ENCODE measurements at regions not wholly inside any gene's neighbourhood (a gene's known extent, or its start where the extent isn't known, plus 50 kb on each side); places are given as distances from the start of the nearest gene placed in this dataset.

DNA sequence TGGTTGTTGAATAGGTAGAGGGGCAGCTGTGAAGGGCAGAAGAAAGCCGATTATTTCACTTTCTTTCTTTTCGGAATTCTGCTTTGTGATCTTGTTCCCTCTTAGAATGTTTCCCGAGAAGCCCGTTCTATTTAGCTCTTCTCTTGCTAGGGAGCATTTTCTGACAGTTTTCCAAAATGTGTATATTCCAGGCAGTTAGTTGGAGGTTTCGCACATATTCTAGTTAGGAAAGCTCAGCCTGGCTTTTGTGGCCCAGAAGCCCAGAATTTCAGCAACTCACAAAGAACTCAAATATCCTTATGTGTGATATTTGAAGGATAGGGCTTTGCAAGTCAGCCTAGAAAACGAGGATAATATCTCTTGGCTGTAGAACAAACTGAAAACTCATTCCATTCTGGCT, 461.0 kb upstream of the C9orf72 start:
- DNase-seq: no peak
- no peak overlapping the region for H3K4me3 ChIP-seq
- 64 to 70% methylated on average over 6 of the region's 6 CpGs for WGBS, 2 donors
- no peaks in the 10 kb centered on the region for H3K27me3 ChIP-seq
- no peaks in the 10 kb centered on the region for H3K9me3 ChIP-seq
- TF ChIP-seq POLR2A (IDR thresholded peaks at IDR 0.05): no peak
- no peak for TF ChIP-seq POLR2AphosphoS5 (IDR thresholded peaks at IDR 0.05)
- no peaks in the 10 kb centered on the region for H3K36me3 ChIP-seq
- H3K4me1 ChIP-seq: no peaks in the 10 kb centered on the region
- intact Hi-C loops (cut with DNase I): no loop called here
- no peak overlapping the region for H3K27ac ChIP-seq

DNA sequence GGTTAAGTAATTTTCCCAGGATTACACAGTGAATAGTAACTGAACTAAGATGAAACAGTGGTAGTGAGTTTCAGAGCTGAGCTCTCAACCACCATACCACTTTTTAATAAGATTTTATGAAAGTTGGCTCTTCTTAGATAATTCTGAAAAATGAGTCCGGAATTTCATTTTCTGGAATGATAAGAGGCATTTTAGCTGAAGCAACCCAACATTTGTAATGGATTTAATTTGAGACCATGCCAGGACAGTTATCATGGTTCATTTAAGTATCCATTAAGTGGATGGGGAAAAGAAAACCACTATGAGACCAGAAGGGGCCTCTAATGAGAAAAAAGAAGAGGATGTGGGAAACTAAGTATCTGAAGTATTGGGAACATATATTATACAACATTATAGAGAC, 464.7 kb upstream of the C9orf72 start:
- H3K9me3 ChIP-seq: no peaks in the 10 kb centered on the region
- no peak overlapping the region for H3K4me3 ChIP-seq
- H3K36me3 ChIP-seq: no peaks in the 10 kb centered on the region
- TF ChIP-seq POLR2AphosphoS5 (IDR thresholded peaks at IDR 0.05) (no peak), CTCF (IDR thresholded peaks at IDR 0.05) (no peak), POLR2A (IDR thresholded peaks at IDR 0.05) (no peak), EP300 (IDR thresholded peaks at IDR 0.05) (no peak)
- H3K4me1 ChIP-seq: no peaks in the 10 kb centered on the region
- no peak overlapping the region for H3K27ac ChIP-seq
- H3K27me3 ChIP-seq: no peaks in the 10 kb centered on the region
- no peak for DNase-seq
- intact Hi-C loops (cut with DNase I): no loop called here
- 91 to 93% methylated on average over 1 of the region's 1 CpG for WGBS, 2 donors

- Histone ChIP-seq H3K36me3 (no peaks in the 10 kb centered on the region), H3K4me1 (no peaks in the 10 kb centered on the region), H3K9me3 (no peaks in the 10 kb centered on the region), H3K27me3 (no peaks in the 10 kb centered on the region), H3K27ac (no peak overlapping the region), H3K4me3 (no peak overlapping the region)
- TF ChIP-seq POLR2AphosphoS5 (IDR thresholded peaks at IDR 0.05): no peak
- no peak for TF ChIP-seq EP300 (IDR thresholded peaks at IDR 0.05)
- no peak for TF ChIP-seq POLR2A (IDR thresholded peaks at IDR 0.05)
- TF ChIP-seq CTCF (IDR thresholded peaks at IDR 0.05): no peak
- DNase-seq: no peak
- WGBS, 2 donors: 87 to 88% methylated on average over 3 of the region's 3 CpGs
- intact Hi-C loops (cut with DNase I): no loop called here
Observed at GRCh38 chr9:28045051-28045450, 471.8 kb upstream of the C9orf72 start.

GRCh38 chr9:28050046-28050445, 476.8 kb upstream of the C9orf72 start:
- intact Hi-C loops (cut with DNase I): no loop called here
- no peak for DNase-seq

GRCh38 chr9:28050941-28051340, 477.7 kb upstream of the C9orf72 start:
- 78 to 86% methylated on average over 2 of the region's 2 CpGs for WGBS, 2 donors
- H3K4me3 ChIP-seq: no peak overlapping the region
- H3K27me3 ChIP-seq: no peaks in the 10 kb centered on the region
- TF ChIP-seq CTCF (IDR thresholded peaks at IDR 0.05) (no peak), POLR2A (IDR thresholded peaks at IDR 0.05) (no peak), EP300 (IDR thresholded peaks at IDR 0.05) (no peak), POLR2AphosphoS5 (IDR thresholded peaks at IDR 0.05) (no peak)
- no peaks in the 10 kb centered on the region for H3K9me3 ChIP-seq
- no peak for DNase-seq
- H3K36me3 ChIP-seq: no peaks in the 10 kb centered on the region
- peaks cover 0 to 9% (median 4%) of the 10 kb centered on the region in 4 donors for H3K4me1 ChIP-seq
- intact Hi-C loops (cut with DNase I): no loop called here
- no peak overlapping the region for H3K27ac ChIP-seq

More at GRCh38 chr9:28050046-28050445, 476.8 kb upstream of the C9orf72 start:
- Histone ChIP-seq H3K36me3 (no peaks in the 10 kb centered on the region), H3K27ac (no peak overlapping the region), H3K4me1 (peaks cover 0 to 9% (median 4%) of the 10 kb centered on the region in 4 donors), H3K27me3 (no peaks in the 10 kb centered on the region), H3K4me3 (no peak overlapping the region), H3K9me3 (no peaks in the 10 kb centered on the region)
- TF ChIP-seq POLR2A (IDR thresholded peaks at IDR 0.05) (no peak), POLR2AphosphoS5 (IDR thresholded peaks at IDR 0.05) (no peak), CTCF (IDR thresholded peaks at IDR 0.05) (no peak), EP300 (IDR thresholded peaks at IDR 0.05) (no peak)

Data from sigmoid colon (tissue), 6 donors.